SIG-M5 treated with dmso at 0.1 percent for 504 hours (cell line): ENCODE measurements at regions not wholly inside any gene's neighbourhood (a gene's known extent, or its start where the extent isn't known, plus 50 kb on each side); places are given as distances from the start of the nearest gene placed in this dataset.
A peak's percentile ranks its signal among the peaks of the same experiment; 100 is the strongest.

ENCODE experiments used
- DNase-seq: peaks from one replicate; lab custom pipeline; 2025; ENCODE audit not compliant: unreplicated experiment; lab: John Stamatoyannopoulos, UW

DNA sequence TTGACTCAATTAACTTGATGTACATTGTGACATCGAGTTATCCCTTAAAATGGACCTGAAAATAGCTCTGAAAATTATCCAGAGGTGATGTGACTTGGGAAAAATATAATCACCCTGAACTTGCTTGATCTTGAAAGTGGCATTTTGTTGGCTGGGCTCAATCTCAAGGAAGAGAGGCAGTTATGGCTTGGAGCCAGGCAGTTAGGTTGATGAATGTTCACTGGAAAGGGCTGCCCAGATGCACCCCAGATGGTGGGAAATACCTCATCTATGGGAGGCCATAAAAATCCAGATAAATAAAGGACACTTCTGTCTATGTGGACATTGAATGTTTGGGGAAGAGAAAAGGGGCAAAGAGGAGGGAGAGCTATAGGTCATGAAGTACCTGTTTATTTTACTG, 55.7 kb upstream of the OR5AN1 start:
- no peak for DNase-seq

- no peak for DNase-seq
These were observed 63.3 kb upstream of the OR5AN1 start for GRCh38 chr11:59295435-59295834.

DNA sequence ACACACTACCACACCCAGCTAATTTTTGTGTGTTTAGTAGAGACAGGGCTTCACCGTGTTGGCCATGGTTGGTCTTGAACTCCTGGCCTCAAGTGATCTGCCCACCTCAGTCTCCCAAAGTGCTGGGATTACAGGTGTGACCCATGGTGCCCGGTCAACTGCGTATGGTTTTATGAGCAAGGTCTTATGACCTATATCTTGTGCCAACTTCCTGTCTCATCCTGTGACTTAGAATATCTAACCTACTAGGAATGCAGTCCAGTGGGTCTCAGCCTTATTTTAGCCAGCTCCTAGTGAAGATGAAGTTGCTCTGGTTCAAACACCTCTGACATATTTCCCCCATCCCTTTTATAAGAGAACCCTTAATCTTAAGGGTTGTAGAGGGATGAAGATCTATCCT, 66.1 kb upstream of the OR5AN1 start:
- DNase-seq, result no peak

DNA sequence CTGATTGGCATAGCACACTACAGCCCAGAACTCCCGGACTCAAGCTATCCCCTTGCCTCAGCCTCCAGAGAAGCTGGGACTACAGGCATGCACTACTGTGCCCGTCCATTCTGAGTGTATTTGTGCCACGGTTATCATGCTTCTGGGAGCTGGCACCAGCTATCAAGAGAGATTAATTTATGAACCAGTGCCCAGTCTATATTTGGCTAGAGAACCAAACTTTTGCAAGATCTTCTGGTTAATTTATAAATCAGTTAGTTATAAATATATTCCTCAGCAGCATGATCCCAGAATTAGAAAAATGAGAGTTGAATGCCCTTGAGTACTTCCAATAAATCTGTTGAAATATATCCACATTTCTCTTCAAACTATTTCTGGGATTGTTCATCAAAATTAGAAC, 67.5 kb upstream of the OR5AN1 start:
- no peak for DNase-seq

DNA sequence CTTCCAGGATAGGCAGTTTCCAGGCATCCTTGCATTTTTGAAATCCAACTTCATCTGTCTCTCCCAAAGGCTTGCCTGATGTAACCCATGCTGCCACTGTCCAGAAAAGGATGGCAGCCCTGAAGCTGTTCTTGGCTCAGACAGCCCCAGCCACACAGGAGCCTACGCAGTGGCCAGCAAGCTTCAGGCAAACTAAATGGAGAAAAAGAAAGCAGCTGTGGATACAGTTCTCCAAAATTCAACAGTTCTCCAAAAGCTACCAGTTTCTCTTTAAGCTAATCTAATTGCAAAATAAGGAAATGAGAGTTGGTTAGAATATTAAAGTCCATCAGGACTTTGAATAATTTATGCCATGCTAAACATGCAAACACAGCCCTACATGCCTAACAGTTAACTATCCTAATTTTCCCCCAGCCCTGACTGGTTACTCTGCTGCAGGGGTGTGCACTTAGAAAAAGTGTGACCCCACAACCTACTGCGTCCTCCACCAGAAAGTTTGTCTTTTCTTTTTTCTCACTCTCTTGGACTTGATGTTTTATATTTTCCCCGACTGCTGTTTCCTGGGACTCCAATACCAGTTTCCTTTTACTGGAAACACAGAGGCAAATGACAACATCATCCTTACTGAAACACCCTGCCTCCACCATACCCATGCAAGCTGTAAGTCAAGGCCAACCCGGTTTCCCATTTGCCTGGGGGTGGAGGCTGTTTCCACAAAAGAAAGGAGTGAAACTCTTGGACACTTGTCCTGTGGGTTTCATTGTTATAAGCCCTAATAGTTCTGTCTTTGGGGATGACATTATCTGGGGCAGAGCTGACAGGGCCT, 69.1 kb upstream of the OR5AN1 start:
- peak; percentile 16 for DNase-seq

- no peak for DNase-seq
These were observed 72.9 kb upstream of the OR5AN1 start for GRCh38 chr11:59285716-59286260.

GRCh38 chr11:59284773-59285129, 72.0 kb upstream of the MPEG1 start:
- no peak for DNase-seq

GRCh38 chr11:59283825-59284772, 71.4 kb upstream of the MPEG1 start:
- peak; percentile 72 for DNase-seq

- no peak for DNase-seq
These were observed 70.6 kb upstream of the MPEG1 start for GRCh38 chr11:59283311-59283710.

DNA sequence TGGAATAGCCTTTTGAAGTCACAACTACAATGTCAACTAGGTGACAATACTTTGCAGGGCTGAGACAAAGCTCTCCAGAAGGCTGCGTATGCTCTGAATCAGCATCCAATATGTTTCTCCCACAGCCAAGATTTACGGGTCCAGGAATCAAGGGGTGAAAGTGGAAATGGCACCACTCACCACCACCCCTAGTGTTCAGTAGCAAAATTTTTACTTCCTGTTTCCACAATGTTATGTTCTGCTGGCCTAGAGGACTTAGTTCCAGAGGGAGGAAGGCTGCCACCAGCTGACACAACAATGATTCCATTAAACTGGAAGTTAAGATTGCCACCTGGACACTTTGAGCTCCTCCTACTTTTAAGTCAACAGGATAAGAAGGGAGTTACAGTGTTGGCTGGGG, 68.5 kb upstream of the MPEG1 start:
- no peak for DNase-seq

- peak; percentile 81 for DNase-seq
These were observed 60.7 kb upstream of the MPEG1 start for GRCh38 chr11:59273373-59273841.

GRCh38 chr11:59272771-59273372, 60.1 kb upstream of the MPEG1 start:
- no peak for DNase-seq

GRCh38 chr11:59271811-59272327, 59.1 kb upstream of the MPEG1 start:
- DNase-seq, result no peak

DNA sequence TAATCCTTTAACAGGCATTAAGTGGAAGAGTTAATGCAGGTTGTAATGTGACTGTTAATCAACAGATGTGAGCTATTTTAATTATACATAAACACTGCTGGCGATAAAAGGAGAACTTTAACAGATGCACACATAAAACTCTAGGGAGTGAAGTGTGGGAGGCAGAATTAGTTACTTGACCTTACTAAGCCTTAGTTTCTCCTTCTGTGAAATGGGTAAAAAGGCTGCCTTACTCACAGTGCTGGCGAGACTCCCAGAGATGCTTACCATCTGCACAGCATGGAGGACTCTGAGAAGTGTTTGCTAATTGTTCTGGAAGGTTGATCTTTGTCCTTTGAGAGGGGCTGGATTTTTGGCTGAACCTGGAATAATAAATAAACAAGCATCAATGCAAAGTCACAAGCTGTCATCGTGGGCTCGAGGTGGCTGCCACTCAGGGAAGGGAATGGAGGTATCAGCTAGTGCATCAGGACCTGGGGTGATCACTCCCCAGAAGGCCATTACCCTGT, 58.6 kb upstream of the MPEG1 start:
- no peak for DNase-seq

- no peak for DNase-seq
These were observed 55.2 kb upstream of the MPEG1 start for GRCh38 chr11:59267736-59268475.

- DNase-seq, result no peak
These were observed 54.5 kb upstream of the MPEG1 start for GRCh38 chr11:59267196-59267595.

DNA sequence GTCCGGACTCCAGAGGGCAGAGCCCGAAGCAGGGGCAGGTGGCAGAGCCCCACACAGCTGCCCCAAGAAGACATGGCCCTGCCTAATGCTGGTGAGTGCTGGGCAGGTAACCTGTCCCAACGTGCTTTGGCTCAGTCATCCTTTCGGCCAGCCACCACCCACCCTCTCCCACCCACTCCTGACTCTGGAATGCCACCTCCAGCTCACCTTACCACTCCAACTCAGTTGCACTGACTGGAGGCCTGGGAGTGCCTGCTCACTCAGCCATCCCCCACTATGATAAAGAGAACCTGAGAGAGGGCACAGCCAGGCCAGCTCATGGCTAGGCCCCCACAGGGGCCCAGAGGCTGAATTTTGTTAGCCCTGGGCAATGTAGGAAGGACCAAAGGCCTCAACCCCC, 53.8 kb upstream of the MPEG1 start:
- no peak for DNase-seq

- no peak for DNase-seq
These were observed 53.0 kb upstream of the MPEG1 start for GRCh38 chr11:59265735-59266134.

DNA sequence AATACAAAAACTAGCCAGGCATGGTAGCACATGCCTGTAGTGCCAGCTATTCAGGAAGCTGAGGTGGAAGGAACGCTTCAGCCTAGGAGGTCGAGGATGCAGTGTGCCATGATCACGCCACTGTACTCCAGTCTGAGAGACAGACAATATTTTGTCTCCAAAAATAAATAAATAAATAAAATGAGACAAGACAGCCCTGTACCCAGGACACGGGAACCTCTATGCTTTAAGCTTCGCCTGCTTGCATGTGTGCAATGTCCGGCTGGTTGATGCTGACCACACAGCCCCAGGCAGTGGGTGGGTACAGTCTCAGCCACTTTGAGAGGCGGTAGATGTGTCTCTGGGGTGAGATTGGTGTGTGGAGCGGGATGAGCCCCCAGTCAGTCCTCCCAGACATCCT, 52.0 kb upstream of the MPEG1 start:
- no peak for DNase-seq

GRCh38 chr11:59263225-59263894, 50.6 kb upstream of the MPEG1 start:
- DNase-seq, result no peak
